ENCODE measurements at regions not wholly inside any gene's neighbourhood (a gene's known extent, or its start where the extent isn't known, plus 50 kb on each side); places are given as distances from the start of the nearest gene placed in this dataset.

DNA sequence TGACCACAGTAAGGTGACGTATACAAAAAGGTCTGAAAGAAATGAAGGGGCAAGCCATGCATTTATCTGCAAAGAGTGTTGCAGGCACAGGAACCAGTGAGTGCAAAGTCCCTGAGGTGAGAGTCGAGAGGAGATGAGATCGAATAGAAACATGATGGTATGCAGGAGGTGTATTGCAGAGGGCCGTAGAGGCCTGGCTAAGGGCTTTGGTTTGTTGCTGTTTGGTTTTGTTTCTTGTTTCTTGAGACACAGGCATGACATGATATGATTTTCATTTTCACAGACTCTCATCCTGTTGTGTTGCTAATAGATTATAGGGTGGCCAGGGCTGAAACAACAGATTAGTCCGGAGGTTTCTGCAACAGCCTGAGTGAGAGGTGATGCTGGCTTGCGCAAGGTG, 80.4 kb downstream of the HSPH1 start:
- TF ChIP-seq, protein P1, sequence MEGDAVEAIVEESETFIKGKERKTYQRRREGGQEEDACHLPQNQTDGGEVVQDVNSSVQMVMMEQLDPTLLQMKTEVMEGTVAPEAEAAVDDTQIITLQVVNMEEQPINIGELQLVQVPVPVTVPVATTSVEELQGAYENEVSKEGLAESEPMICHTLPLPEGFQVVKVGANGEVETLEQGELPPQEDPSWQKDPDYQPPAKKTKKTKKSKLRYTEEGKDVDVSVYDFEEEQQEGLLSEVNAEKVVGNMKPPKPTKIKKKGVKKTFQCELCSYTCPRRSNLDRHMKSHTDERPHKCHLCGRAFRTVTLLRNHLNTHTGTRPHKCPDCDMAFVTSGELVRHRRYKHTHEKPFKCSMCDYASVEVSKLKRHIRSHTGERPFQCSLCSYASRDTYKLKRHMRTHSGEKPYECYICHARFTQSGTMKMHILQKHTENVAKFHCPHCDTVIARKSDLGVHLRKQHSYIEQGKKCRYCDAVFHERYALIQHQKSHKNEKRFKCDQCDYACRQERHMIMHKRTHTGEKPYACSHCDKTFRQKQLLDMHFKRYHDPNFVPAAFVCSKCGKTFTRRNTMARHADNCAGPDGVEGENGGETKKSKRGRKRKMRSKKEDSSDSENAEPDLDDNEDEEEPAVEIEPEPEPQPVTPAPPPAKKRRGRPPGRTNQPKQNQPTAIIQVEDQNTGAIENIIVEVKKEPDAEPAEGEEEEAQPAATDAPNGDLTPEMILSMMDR (IDR thresholded peaks at IDR 0.05; ENCODE audit: borderline replicate concordance, insufficient read depth, low read depth, low read length): no peak
- H3K4me3 ChIP-seq (ENCODE audit: low read depth, low read length): no peak overlapping the region

DNA sequence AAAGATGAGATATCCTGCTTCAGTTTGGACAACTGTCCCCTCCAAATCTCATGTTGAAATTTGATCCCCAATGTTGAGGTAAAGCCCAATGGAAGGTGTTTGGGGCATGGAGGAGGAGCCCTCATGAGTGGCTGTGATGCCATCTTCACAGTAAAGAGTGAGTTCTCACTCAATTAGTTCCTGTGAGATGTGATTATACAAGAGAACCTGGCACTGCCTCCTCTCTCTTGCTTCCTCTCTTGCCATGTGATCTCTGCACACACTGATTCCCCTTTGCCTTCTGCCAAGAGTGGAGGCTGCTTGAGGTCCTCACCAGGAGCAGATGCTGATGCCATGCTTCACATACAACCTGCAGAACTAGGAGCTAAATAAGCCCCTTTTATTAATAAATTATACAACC, 86.9 kb downstream of the HSPH1 start:
- H3K4me3 ChIP-seq (ENCODE audit: low read depth, low read length): no peak overlapping the region
- TF ChIP-seq, protein P1 (IDR thresholded peaks at IDR 0.05; ENCODE audit: borderline replicate concordance, insufficient read depth, low read depth, low read length): no peak

DNA sequence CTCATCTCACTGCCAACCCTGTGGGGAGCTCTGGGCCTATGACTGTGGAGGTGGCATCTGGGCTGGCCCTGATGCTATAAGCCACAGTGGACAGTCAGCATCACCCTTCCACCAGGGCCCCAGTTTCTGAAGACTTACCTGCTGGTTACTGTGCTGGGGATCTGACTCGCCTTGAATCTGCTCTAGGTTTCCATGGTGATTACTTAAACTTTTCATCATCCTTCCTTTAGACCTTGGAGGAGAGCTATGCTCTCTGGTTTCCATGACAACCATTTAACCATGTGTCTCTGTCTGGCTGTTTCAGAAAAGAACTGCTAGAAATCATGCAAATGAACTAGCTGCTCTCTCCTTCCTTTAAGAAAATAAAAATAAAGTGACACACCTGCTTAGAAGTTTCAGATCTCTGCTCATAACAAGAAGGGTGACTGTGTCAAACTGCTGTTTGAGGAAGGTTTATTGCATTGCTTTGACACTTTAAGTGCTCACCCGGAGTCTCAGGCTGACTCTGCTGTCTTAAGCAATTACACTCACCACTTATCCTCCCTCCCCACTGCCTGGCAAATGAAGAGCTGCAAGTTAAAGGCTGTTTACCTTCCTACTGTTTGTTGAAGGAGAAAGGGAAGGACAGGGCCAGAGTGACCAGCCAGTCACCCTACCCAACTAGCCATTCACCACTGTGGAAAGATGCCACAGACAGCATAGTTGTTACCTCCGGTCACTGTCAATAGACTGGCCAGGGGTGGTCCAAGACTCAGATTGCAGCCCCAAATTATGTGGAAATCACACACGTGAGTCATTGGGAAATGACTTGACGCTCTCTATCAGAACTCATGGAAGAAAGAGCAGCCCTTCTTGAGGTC, 87.6 kb downstream of the HSPH1 start:
- no peak overlapping the region for H3K4me3 ChIP-seq (ENCODE audit: low read depth, low read length)
- TF ChIP-seq, protein P1 (IDR thresholded peaks at IDR 0.05; ENCODE audit: borderline replicate concordance, insufficient read depth, low read depth, low read length): no peak

DNA sequence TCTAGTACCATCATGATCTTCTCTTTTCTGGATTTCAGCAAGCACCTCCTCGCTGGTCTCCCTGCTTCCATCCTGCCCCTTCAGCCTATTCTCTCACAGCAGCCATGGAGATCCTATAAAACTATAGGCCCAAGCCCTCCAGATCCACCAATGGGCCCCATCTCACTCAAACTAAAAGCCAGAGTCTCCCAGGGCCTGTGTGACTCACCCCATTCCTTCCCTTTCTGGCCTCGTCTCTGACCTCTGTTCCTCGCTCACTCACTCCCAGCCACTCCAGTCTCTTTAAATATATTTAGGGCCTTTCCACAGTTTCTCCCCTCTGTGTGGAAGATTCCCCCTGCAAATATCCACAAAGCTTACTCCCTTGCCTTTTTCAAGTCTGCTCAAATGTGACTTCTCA, 89.7 kb downstream of the HSPH1 start:
- no peak overlapping the region for H3K4me3 ChIP-seq (ENCODE audit: low read depth, low read length)
- TF ChIP-seq, protein P1 (IDR thresholded peaks at IDR 0.05; ENCODE audit: borderline replicate concordance, insufficient read depth, low read depth, low read length): no peak

DNA sequence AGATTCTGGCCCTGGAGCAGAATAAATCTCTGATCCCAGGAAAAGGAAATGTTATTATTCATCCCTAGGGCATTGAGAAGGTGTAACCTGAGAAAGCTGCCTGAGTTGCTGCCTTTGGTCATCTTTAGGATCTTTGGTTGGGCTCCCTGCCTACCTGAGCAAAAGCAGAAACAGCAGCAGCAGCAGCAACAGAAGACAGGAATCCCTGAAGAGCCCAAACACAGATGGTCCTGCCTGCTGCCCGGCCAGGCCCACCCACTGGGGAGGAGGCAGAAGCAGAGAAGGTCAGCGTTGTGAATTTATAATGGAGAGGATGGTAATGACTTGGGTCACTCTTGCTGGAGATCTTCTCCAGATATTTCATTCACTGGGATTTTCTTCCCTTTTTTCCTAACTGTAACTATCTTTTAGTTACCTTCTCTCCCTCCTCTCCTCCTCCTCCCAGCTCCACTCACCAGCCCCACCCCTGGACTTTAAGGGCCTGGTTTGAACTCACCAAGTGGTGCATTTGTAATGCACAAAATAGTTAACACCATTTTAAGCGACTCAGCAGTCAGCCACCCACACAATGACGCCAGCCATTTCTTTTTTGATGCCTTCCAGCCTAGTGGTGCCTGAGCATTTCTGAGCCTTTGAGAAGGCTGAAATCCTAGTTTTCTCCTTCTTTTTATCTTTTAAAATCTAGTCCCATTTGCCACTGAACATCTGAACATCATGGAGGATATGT, 91.7 kb downstream of the HSPH1 start:
- TF ChIP-seq, protein P1 (IDR thresholded peaks at IDR 0.05; ENCODE audit: borderline replicate concordance, insufficient read depth, low read depth, low read length): no peak
- H3K4me3 ChIP-seq (ENCODE audit: low read depth, low read length): no peak overlapping the region

DNA sequence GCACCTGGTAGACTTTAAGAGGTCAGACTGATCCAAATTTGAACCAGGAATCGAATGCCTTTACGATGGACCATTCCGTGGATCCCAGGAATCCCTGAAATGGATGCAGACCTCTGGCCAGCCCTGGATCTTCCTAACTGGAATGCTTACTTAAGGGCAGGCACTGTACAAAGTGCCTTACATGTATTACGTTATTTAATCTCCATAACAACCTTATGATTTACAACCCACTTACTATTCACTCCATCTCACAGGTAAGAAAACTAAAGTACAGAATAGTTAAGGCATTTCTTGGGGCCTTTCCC, 93.6 kb downstream of the HSPH1 start:
- TF ChIP-seq, protein P1 (IDR thresholded peaks at IDR 0.05; ENCODE audit: borderline replicate concordance, insufficient read depth, low read depth, low read length): no peak
- H3K4me3 ChIP-seq (ENCODE audit: low read depth, low read length): no peak overlapping the region
